ENCODE measurements at regions not wholly inside any gene's neighbourhood (a gene's known extent, or its start where the extent isn't known, plus 50 kb on each side); places are given as distances from the start of the nearest gene placed in this dataset.

GRCh38 chr15:38195191-38195901 is 57.3 kb upstream of the SPRED1 start:
- Histone ChIP-seq H3F3A (ENCODE audit: insufficient read depth) (no peaks in the 10 kb centered on the region), H4K20me1 (ENCODE audit: low read depth, low read length) (no peaks in the 10 kb centered on the region), H3K4me2 (ENCODE audit: low read depth, low read length, poor library complexity, severe bottlenecking) (no peak overlapping the region), H2AFZ (ENCODE audit: low read depth, low read length, severe bottlenecking) (no peak overlapping the region), H3K9me3 (ENCODE audit: insufficient read depth, low read length) (no peaks in the 10 kb centered on the region), H3K27ac (ENCODE audit: low read depth, low read length) (no peak overlapping the region), H3K79me2 (ENCODE audit: insufficient read depth, low read length) (no peaks in the 10 kb centered on the region), H3K36me3 (ENCODE audit: low read length) (no peaks in the 10 kb centered on the region), H3K27me3 (ENCODE audit: low read length) (no peaks in the 10 kb centered on the region), H3K9me2 (replicated peaks; ENCODE audit: insufficient read depth, low read length) (no peaks in the 10 kb centered on the region; the same call in 1 of the 2 replicates), H3K9ac (ENCODE audit: low read length) (no peak overlapping the region), H3K4me3 (ENCODE audit: insufficient read depth, low read length, poor library complexity, severe bottlenecking) (no peak overlapping the region)
- TF ChIP-seq CTCF (IDR thresholded peaks at IDR 0.05; ENCODE audit: insufficient read depth, low read length, poor library complexity, severe bottlenecking) (no peak), EZH2phosphoT487 (conservative IDR thresholded peaks at IDR 0.05; ENCODE audit: low read length) (no peak)

GRCh38 chr15:38196076-38196475 is 56.6 kb upstream of the SPRED1 start:
- no peaks in the 10 kb centered on the region for H4K20me1 ChIP-seq (ENCODE audit: low read depth, low read length)
- H3K4me3 ChIP-seq (ENCODE audit: insufficient read depth, low read length, poor library complexity, severe bottlenecking), result no peak overlapping the region
- H3K79me2 ChIP-seq (ENCODE audit: insufficient read depth, low read length), result no peaks in the 10 kb centered on the region
- H3F3A ChIP-seq (ENCODE audit: insufficient read depth), result no peaks in the 10 kb centered on the region
- H3K27ac ChIP-seq (ENCODE audit: low read depth, low read length), result no peak overlapping the region
- H3K4me2 ChIP-seq (ENCODE audit: low read depth, low read length, poor library complexity, severe bottlenecking), result no peak overlapping the region
- H3K9me3 ChIP-seq (ENCODE audit: insufficient read depth, low read length), result no peaks in the 10 kb centered on the region
- H3K36me3 ChIP-seq (ENCODE audit: low read length), result no peaks in the 10 kb centered on the region
- H2AFZ ChIP-seq (ENCODE audit: low read depth, low read length, severe bottlenecking), result no peak overlapping the region
- TF ChIP-seq EZH2phosphoT487 (conservative IDR thresholded peaks at IDR 0.05; ENCODE audit: low read length), result no peak
- TF ChIP-seq CTCF (IDR thresholded peaks at IDR 0.05; ENCODE audit: insufficient read depth, low read length, poor library complexity, severe bottlenecking), result no peak
- no peak overlapping the region for H3K9ac ChIP-seq (ENCODE audit: low read length)
- no peaks in the 10 kb centered on the region; the same call in 1 of the 2 replicates for H3K9me2 ChIP-seq (replicated peaks; ENCODE audit: insufficient read depth, low read length)
- no peaks in the 10 kb centered on the region for H3K27me3 ChIP-seq (ENCODE audit: low read length)

DNA sequence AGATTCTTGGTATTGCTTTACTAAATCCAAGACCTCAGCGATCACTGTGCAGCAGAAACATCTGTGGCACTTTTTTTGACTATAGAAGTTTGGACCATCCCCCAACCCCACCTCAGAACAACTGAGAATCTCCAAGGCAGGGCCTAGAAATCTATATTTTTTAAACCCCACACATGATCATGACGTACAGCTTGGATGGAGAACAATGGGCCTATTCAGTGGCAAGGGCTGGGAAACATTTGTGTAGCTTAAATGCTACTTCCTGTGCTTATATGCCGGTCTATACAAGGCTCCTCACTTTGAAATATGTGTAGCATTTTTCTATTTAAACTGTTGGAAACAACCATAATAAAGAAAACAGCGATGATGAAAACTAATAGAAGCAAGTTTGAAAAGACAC is 55.1 kb upstream of the SPRED1 start:
- no peaks in the 10 kb centered on the region for H3K36me3 ChIP-seq (ENCODE audit: low read length)
- no peak overlapping the region for H2AFZ ChIP-seq (ENCODE audit: low read depth, low read length, severe bottlenecking)
- H3K9me3 ChIP-seq (ENCODE audit: insufficient read depth, low read length), result no peaks in the 10 kb centered on the region
- TF ChIP-seq EZH2phosphoT487 (conservative IDR thresholded peaks at IDR 0.05; ENCODE audit: low read length) (no peak), CTCF (IDR thresholded peaks at IDR 0.05; ENCODE audit: insufficient read depth, low read length, poor library complexity, severe bottlenecking) (no peak)
- no peak overlapping the region for H3K27ac ChIP-seq (ENCODE audit: low read depth, low read length)
- no peaks in the 10 kb centered on the region; the same call in 1 of the 2 replicates for H3K9me2 ChIP-seq (replicated peaks; ENCODE audit: insufficient read depth, low read length)
- no peak overlapping the region for H3K9ac ChIP-seq (ENCODE audit: low read length)
- no peaks in the 10 kb centered on the region for H3F3A ChIP-seq (ENCODE audit: insufficient read depth)
- no peaks in the 10 kb centered on the region for H3K27me3 ChIP-seq (ENCODE audit: low read length)
- no peak overlapping the region for H3K4me2 ChIP-seq (ENCODE audit: low read depth, low read length, poor library complexity, severe bottlenecking)
- no peaks in the 10 kb centered on the region for H3K79me2 ChIP-seq (ENCODE audit: insufficient read depth, low read length)
- H4K20me1 ChIP-seq (ENCODE audit: low read depth, low read length), result no peaks in the 10 kb centered on the region
- no peak overlapping the region for H3K4me3 ChIP-seq (ENCODE audit: insufficient read depth, low read length, poor library complexity, severe bottlenecking)
